HCT116 (cell line): ENCODE measurements at regions not wholly inside any gene's neighbourhood (a gene's known extent, or its start where the extent isn't known, plus 50 kb on each side); places are given as distances from the start of the nearest gene placed in this dataset.

Experiments used
- ATAC-seq: fragments of 200-7000 bp; cut with Tn5 transposase; 2 replicates; pipeline ENCODE4 v1.9.1; 2020; ENCODE audit warnings: mild to moderate bottlenecking, moderate library complexity
- BruUV-seq: library from RNA; stranded (reverse); fragments of 400-500 nt; replicated peaks from 2 replicates; lab custom pipeline; 2021; lab: Mats Ljungman, UMichigan
- CTCF ChIA-PET: fragments of 300-600 bp; sonication (Branson Sonifier 250); formaldehyde crosslinking; loops from one replicate; lab custom pipeline; 2021; ENCODE audit warnings: antibody characterized with exemption; lab: Charles Lee
- POLR2A ChIA-PET: fragments of 300-600, 350-600 bp; sonication (Branson Sonifier 250); formaldehyde crosslinking; loops from one replicate; lab custom pipeline; 2021; ENCODE audit warnings: antibody characterized with exemption; lab: Charles Lee
- RAD21 ChIA-PET, 2 experiments: fragments of 300-600 bp; sonication (Branson Sonifier 250); formaldehyde crosslinking; loops; one replicate each; lab custom pipeline; 2023; ENCODE audit warnings: low total read pairs in 2 of 2; ENCODE audit not compliant: uncharacterized antibody in 2 of 2, unreplicated experiment in 2 of 2, low non-redundant PET in 1 of 2; lab: Charles Lee
- DNase-seq: peaks from one replicate; pipeline ENCODE4 v3.0.0-alpha.2; 2010; ENCODE audit warnings: low read depth, low spot score
- H2AFZ ChIP-seq: fragments of 200-600 bp; shearing (Covaris generic), sonication (generic); 2 replicates; pipeline ENCODE4 v1.6.1; 2017; ENCODE audit warnings: low read depth, mixed run types, mixed read lengths, antibody characterized with exemption, low read length; ENCODE audit not compliant: poor library complexity, severe bottlenecking
- H3K27ac ChIP-seq: 2 replicates; pipeline ENCODE4 v1.5.1; 2012; ENCODE audit warnings: low read depth, low read length
- H3K27me3 ChIP-seq: fragments of 200-600 bp; sonication (generic); 2 replicates; pipeline ENCODE4 v1.6.1; 2016; ENCODE audit warnings: mixed run types, low read length, mixed read lengths; ENCODE audit not compliant: insufficient read depth
- H3K36me3 ChIP-seq, 2 experiments: fragments of 200-500 bp in 1 of 2; fragments of 200-600 bp in 1 of 2; sonication (Bioruptor generic) in 1 of 2; sonication (generic) in 1 of 2; 2 replicates each; pipeline versions ENCODE4 v1.5.1 to v1.6.1; 2014 to 2016; ENCODE audit warnings: low read length in 2 of 2, inconsistent platforms in 1 of 2, mixed read lengths in 1 of 2, mixed run types in 1 of 2; ENCODE audit not compliant: insufficient read depth in 2 of 2, control insufficient read depth in 1 of 2
- H3K4me1 ChIP-seq, 2 experiments: fragments of 200-600 bp in 1 of 2; sonication (generic) in 1 of 2; 2 replicates each; pipeline versions ENCODE4 v1.5.1 to v1.6.1; 2012 to 2017; ENCODE audit warnings: low read length in 2 of 2, inconsistent platforms in 1 of 2, mild to moderate bottlenecking in 1 of 2, mixed read lengths in 1 of 2, mixed run types in 1 of 2, moderate library complexity in 1 of 2; ENCODE audit not compliant: insufficient read depth in 2 of 2, control insufficient read depth in 1 of 2
- H3K4me2 ChIP-seq: fragments of 200-600 bp; sonication (generic); 2 replicates; pipeline ENCODE4 v1.6.1; 2017; ENCODE audit warnings: mixed run types, low read length, mixed read lengths
- H3K4me3 ChIP-seq, 2 experiments: fragments of 200-600 bp in 1 of 2; sonication (generic) in 1 of 2; replicated peaks in 1 of 2; 2 replicates each; pipeline ENCODE4 v1.5.1; 2011 to 2016; ENCODE audit warnings: low read length in 2 of 2, control low read depth in 1 of 2, low read depth in 1 of 2, mild to moderate bottlenecking in 1 of 2, mixed read lengths in 1 of 2, mixed run types in 1 of 2
- H3K79me2 ChIP-seq: fragments of 200-600 bp; sonication (generic); 2 replicates; pipeline ENCODE4 v1.6.1; 2017; ENCODE audit warnings: mild to moderate bottlenecking, mixed run types, low read length, moderate library complexity, mixed read lengths; ENCODE audit not compliant: insufficient read depth
- H3K9ac ChIP-seq: fragments of 200-600 bp; sonication (generic); 2 replicates; pipeline ENCODE4 v1.6.1; 2016; ENCODE audit warnings: low read length, mixed read lengths
- H3K9me2 ChIP-seq: fragments of 200-600 bp; sonication (generic), shearing (Covaris generic); 2 replicates; pipeline ENCODE4 v1.6.1; 2017; ENCODE audit warnings: mixed run types, mild to moderate bottlenecking, moderate library complexity; ENCODE audit not compliant: insufficient read depth
- H3K9me3 ChIP-seq, 2 experiments: fragments of 200-500 bp in 1 of 2; fragments of 200-600 bp in 1 of 2; sonication (Bioruptor generic) in 1 of 2; sonication (generic) in 1 of 2; 2 replicates each; pipeline ENCODE4 v1.6.1; 2014 to 2017; ENCODE audit warnings: low read length in 2 of 2, mixed read lengths in 2 of 2, inconsistent platforms in 1 of 2, low read depth in 1 of 2, mild to moderate bottlenecking in 1 of 2, mixed run types in 1 of 2, moderate library complexity in 1 of 2; ENCODE audit not compliant: control insufficient read depth in 1 of 2, insufficient read depth in 1 of 2
- H4K20me1 ChIP-seq: fragments of 200-600 bp; sonication (generic), shearing (Covaris generic); 2 replicates; pipeline ENCODE4 v1.6.1; 2017; ENCODE audit warnings: mixed run types, mild to moderate bottlenecking, moderate library complexity; ENCODE audit not compliant: insufficient read depth
- ATF3 ChIP-seq: IDR thresholded peaks from 2 replicates; pipeline ENCODE4 v1.6.1; 2012
- CEBPB ChIP-seq: IDR thresholded peaks from 2 replicates; pipeline ENCODE4 v1.6.1; 2012; ENCODE audit warnings: low read depth
- CTCF ChIP-seq, 3 experiments: fragments of 200-600 bp in 1 of 3; sonication (generic) in 1 of 3; IDR thresholded peaks in 2 of 3; conservative IDR thresholded peaks in 1 of 3; 2 replicates each; pipeline ENCODE4 v1.5.1; 2012 to 2017; ENCODE audit warnings: low read depth in 2 of 3, low read length in 2 of 3, antibody characterized with exemption in 1 of 3, borderline replicate concordance in 1 of 3, control low read depth in 1 of 3, mild to moderate bottlenecking in 1 of 3, mixed read lengths in 1 of 3, mixed run types in 1 of 3, moderate library complexity in 1 of 3; ENCODE audit not compliant: insufficient read depth in 1 of 3
- ELF1 ChIP-seq: IDR thresholded peaks from 2 replicates; pipeline ENCODE4 v1.6.1; 2012; ENCODE audit warnings: low read depth, borderline replicate concordance
- EZH2phosphoT487 ChIP-seq: fragments of 200-600 bp; IDR thresholded peaks from 2 replicates; pipeline ENCODE4 v1.6.1; 2018; ENCODE audit warnings: antibody characterized with exemption, borderline replicate concordance
- FOSL1 ChIP-seq: IDR thresholded peaks from 2 replicates; pipeline ENCODE4 v1.6.1; 2012; ENCODE audit warnings: low read depth
- MAX ChIP-seq: IDR thresholded peaks from 2 replicates; pipeline ENCODE4 v1.6.1; 2012
- POLR2A ChIP-seq: IDR thresholded peaks from 2 replicates; pipeline ENCODE4 v1.7.0; 2011; ENCODE audit warnings: borderline replicate concordance; ENCODE audit not compliant: insufficient read depth, insufficient read length; ENCODE audit errors: extremely low read depth
- RAD21 ChIP-seq: IDR thresholded peaks from 2 replicates; pipeline ENCODE4 v1.6.1; 2012; ENCODE audit warnings: low read depth, mild to moderate bottlenecking
- SP1 ChIP-seq: IDR thresholded peaks from 2 replicates; pipeline ENCODE4 v1.6.1; 2012; ENCODE audit warnings: low read depth
- SRF ChIP-seq: IDR thresholded peaks from 2 replicates; pipeline ENCODE4 v1.6.1; 2012; ENCODE audit warnings: low read depth
- ZFX ChIP-seq: fragments of 450-650 bp; IDR thresholded peaks from 2 replicates; pipeline ENCODE4 v1.6.1; 2017
- intact Hi-C: fragments of 100-400 bp; cut with micrococcal nuclease; formaldehyde crosslinking; loops from 2 replicates; pipeline ENCODE4 v1.10.0; 2022

GRCh38 chr1:81588149-81588548 lies 212.6 kb upstream of the ADGRL2 start:
- no peak overlapping the region for H3K4me2 ChIP-seq
- no peaks in the 10 kb centered on the region for H3K36me3 ChIP-seq
- ChIA-PET POLR2A (no interaction called here), RAD21 (no interaction called here), CTCF (no interaction called here)
- no peaks in the 10 kb centered on the region for H4K20me1 ChIP-seq
- no peaks in the 10 kb centered on the region for H3K4me1 ChIP-seq
- H3K4me3 ChIP-seq: no peak overlapping the region
- no peaks in the 10 kb centered on the region for H3K79me2 ChIP-seq
- TF ChIP-seq MAX (no peak), CEBPB (no peak), EZH2phosphoT487 (no peak), SRF (no peak), ELF1 (no peak), POLR2A (no peak), CTCF (IDR thresholded peaks at IDR 0.05 in 2 of 3, conservative IDR thresholded peaks at IDR 0.05 in 1 of 3; ENCODE audit: borderline replicate concordance in 1 of 3, insufficient read depth in 1 of 3, low read depth in 2 of 3, low read length in 2 of 3) (no peak), RAD21 (no peak), ATF3 (no peak), FOSL1 (no peak), SP1 (no peak), ZFX (no peak)
- no peaks in the 10 kb centered on the region for H3K27me3 ChIP-seq
- no TSS peak for BruUV-seq
- H3K27ac ChIP-seq: no peak overlapping the region
- no peak overlapping the region for H2AFZ ChIP-seq
- intact Hi-C loops: no loop called here
- no peaks in the 10 kb centered on the region for H3K9me2 ChIP-seq
- ATAC-seq (no peak), DNase-seq (no peak)
- no peak overlapping the region for H3K9ac ChIP-seq
- no peaks in the 10 kb centered on the region for H3K9me3 ChIP-seq
